ENCODE measurements at regions not wholly inside any gene's neighbourhood (a gene's known extent, or its start where the extent isn't known, plus 50 kb on each side); places are given as distances from the start of the nearest gene placed in this dataset.

DNA sequence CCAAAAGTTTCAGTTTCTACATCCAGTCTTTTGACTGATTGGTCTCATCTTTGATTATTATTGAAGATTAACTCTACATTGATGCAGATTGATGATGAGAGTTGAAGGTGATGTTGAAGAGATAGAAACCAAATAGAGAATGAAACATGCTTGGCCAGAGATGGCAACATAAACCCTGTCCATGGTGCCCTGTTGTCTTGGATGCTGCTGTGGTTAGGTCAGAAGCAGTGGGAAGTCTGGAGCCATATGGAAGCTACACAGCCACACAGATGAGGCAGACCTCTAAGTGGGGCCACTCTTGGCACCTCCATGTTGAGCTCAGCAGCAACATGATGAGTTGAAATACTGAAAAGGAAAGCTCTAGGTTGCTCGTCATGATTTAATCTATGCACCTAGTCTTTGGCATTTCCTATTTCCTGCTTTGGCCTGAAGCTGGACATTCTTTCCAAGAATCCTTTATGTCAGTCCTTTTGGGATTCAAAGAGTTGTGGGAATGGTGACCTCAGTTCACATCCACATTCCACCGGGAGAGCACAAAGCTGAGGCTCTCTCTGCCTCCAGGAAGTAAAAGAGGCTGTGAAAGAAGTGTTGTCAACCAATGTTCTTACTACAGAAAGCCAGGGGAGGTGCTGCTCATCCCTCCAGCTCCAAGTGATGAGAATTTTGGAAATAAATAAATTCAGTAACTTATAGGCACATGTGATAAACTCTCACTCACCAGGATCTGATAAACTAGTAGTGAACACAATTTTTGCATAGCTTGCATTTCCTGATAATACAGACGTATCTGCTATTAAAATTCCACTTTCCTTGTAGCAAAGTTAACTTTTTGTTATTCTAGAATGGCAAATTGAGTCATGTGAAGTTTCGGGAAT is 127.7 kb upstream of the MAF start:
- DNase-seq, result no peak

DNA sequence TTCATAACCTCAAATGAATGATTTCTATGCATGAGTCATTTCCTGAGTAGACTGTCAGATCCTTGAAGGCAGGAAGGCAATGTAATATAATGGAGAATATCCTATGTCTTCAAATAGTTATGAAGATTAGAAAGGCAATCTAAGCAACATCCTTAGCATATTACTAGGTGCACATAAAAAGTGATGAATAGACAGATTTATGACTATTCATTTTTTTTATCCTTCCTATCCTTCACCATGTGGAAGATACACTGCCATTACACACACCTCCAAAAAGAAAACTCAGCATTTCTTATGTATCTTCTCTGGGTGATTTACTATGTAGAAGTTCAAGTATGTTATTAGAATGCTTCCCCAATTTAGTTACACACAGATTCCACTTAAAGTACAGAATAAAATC is 126.4 kb upstream of the MAF start:
- no peak for DNase-seq

DNA sequence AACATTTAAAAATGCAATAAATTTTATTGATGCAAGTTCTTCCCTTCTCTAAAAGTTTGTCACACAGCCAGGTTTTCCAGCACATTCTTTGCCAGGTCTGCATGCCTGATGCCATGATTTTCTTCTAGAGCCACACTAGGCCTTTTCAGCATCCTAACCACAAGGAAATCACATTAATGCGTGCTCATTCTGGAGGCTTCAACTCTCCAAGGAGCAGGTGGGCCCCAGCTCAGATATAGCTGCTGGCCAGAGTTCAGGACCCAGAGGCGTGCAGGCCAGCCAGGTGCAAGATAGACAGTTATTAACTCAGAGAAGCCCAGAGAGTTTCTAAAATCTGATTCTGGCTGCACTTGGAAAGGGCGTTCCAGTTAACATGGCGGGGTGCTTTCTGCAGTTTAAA is 124.5 kb upstream of the MAF start:
- DNase-seq, result no peak

DNA sequence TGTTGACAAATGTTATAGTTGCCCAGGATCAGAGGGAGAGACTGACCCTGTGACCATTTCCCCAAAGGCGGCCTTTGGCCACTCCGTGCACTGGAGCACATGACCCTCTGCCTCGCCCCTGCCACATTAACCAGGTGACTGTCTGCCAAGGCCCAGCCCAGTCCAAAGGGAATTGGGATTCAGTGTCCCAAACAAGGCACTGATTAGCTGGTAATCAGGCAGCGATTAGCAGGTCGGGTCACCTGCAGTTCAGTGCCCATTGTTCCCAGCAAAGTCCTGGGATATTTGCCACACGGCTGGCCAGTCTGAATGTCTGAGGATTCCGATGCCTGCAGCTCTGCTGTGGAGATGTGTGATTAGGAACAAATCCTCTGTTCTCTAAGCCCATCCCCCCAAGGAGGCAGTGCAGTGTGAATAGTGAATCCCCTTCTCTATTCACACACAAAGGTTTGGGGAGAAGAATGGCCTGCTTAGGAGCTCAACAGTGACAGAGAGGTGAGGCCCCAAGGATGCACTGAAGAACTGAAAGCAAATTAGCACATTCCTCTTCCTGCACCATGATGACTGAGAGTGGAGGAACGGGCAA is 123.1 kb upstream of the MAF start:
- no peak for DNase-seq

DNA sequence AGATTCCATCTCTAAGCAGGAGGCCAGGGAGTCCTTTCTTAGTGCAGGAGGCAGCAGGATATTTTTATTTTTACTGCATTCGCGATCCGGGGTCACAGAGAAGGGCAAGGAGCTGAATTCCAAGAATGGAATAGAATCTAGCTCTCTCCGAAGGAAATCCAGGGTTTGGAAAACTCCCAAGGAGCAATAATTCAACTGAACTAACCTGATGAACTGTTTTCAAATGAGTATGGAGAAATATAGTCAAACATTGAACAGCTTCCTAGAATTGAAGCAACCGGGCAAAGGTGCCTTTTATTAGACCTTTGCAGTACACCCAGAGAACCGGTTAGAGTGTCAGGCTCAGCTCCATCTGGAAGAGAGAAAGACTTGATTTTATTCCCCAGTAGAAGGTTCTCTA is 120.7 kb upstream of the MAF start:
- DNase-seq, result peak; percentile 19

DNA sequence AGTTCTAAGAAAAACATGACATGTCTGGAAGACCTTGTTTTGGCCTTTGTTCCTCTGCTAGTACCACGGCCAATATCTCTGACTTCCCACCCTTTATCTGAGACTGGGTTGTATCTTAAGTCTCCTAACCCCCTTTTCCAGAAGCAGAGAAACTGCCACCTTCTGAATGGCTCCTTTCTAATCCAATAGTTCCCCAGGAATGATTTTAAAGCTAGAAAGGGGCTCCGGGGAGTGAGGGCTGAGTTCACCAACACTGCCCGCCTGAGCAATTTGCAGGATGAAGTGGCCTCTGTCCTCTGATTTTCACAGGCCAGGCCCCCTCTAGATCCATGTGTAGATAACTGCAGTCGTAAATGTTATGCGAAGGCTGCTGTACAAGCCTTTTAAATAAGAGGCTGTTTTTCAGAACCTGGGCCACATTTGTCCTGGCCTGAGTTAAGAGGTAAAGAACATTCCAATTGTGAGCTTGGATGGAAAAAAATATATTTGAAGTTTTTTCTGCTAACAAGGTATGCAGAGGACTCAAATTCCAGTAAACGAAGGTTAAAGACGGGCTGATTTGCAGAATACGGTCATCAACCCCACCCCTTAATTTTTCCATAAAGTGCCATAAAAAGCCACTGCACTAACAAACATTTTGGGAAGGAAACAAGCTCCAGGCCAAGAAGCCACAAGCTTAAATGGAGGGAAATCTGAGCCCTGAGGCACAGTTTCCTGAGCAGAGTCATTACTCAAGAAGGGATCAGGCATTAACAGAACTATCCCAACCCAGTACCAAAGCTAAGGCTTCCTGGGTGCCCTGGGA is 117.0 kb upstream of the MAF start:
- DNase-seq, result no peak

DNA sequence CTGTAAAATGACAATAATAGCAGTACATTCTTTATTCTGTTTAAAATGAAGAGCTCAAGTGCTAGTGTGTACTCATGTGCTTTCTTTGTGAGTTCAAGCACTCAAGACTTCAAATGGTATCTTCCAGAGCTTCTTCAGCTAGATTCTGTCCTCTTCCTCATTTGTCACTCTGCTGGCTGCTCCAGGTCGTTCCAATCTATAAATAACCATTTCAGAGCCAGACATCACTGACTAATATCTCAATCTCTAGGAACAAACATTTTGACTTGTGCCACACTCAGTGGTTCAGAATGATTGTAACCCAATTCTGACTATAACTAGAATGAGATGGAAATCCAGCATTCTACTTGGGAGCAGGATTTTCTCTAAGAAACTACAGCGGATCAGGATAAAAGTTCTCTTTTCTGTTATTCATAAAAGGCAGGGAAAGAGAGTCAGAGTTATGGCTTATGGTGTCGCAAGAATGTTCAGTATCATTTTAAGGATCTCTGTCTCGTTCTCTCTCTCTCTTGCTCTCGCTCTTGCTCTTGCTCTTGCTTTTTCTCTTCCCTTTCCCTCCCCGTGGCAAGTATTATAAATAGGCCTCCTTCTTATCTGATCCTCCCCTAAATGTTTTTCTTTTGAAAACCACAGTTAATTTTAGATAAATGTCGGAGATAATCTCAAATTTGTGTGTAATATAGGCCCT is 116.3 kb upstream of the MAF start:
- no peak for DNase-seq

DNA sequence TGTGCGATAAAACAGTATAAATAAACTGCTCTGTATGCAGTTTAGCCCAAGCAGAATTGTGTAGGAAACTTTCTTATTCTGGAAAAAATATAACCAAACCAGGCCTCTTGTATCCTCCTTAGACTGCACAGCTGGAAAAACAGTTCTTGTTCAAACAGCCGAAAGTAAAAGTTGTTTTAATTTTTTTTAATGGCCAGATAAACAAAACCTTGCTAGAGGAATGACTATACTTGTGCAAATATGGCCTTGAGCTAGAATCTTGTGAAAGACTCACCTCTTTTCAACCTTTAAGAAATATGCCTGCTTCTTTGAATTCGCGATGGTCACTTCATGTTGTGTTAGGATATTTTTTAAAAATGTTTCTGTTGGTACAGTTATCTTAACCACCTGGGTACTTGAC is 114.5 kb upstream of the MAF start:
- no peak for DNase-seq

DNA sequence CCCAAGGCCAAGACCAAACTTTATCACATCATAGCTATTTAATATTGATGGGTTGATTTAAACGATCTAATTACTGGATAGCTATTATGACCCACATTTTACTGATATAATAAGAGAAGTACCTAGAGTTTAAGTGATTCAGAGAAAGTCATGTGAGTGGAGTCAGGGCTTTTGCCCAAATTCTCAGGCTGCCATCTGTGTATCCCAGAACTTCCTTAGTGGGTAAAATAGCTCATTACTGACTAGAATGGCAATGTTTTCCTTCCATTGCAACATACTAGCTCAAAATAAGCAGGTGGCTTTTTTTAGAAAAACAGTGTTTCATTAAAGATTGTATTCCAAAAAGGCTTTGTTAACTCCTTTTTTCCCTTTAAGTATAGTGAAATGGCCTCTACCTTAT is 113.9 kb upstream of the MAF start:
- no peak for DNase-seq

DNA sequence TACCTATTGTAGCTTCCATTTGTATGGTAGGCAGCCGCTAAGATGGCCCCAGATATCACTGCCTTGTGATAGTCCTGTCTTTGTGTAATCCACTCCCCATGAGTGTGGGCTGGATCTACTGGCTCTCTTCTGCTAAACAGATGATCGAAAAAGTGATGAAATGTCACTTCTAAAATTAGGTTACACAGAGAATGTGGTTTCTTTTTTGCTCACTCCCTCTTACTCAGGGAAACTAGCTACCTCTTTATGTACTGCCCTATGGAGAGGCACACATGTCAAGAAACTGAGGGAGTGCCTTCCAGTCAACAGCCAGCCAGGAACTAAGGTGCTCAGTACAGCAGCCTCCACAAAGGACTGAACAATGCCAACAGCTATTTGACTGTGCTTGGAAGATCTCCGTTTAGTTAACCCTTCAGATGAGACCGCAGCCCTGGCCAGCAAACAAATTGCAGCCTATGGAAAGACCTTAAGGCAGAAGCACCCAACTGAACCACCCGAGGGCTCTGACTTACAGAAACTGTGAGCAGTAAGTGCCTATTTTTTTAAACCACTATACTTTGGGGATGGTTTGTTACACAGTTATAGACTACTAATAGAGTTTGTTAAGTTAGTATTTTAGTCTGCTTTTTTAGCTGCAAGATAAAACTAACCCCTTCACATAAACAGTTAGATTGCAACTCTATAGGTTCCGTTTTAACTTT is 113.2 kb upstream of the MAF start:
- no peak for DNase-seq

DNA sequence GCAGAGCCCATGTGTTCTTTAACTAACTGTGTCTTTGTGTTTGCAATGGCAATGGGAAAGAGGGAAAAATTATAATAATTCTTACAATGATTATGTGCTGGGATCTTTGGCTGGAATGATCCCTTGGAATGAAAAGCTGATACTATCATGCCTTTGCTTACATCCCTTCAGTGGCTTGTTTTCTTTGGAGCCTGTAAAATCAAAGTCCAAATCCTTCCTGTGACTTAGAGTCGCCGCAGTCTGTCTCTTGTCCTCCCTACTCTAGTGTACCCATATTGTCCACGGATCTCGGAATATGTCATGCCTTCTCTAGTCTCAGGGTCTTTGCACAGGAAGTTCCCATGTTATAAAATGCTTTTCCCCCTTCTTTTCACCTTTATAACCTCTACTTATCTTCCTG is 111.7 kb upstream of the MAF start:
- no peak for DNase-seq

DNA sequence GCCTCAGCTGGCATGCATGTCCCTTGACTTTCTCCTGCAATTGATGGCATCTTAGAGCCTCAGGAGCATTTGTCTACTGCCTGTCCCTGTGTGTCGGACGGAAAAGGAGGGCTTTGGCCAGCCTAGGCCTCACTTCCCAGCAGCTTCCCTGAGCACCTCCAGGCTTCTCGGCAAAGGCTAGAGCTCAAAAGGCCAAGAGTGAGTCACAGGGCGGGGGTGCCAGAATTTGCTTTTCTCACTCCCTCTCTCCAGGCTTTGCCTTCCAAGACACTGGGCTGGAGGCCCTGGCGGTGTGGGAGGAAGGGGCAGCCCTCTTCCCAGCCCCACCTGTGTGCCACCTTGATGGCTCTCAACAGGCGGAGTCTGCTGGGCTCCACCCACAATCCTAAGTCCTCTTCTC is 107.3 kb upstream of the MAF start:
- DNase-seq, result peak; percentile 5

DNA sequence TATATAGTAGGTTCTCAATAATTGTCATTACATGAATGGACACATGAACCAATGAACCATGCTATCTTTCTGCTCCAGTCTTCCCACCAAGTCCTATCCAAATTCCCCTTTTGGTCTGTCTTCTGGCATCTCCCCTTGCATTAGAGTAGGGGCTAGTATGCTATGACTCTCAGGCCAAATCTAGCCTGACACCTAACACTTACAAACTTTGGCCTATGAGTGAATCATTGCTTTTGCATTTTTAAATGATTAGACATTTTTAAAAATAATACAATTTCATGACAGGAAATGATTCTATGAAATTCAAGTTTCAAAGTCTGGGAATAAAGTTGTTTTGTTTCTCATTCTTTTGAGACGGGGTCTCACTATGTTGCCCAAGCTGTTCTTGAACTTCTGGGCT is 102.5 kb upstream of the MAF start:
- DNase-seq, result peak; percentile 2

DNA sequence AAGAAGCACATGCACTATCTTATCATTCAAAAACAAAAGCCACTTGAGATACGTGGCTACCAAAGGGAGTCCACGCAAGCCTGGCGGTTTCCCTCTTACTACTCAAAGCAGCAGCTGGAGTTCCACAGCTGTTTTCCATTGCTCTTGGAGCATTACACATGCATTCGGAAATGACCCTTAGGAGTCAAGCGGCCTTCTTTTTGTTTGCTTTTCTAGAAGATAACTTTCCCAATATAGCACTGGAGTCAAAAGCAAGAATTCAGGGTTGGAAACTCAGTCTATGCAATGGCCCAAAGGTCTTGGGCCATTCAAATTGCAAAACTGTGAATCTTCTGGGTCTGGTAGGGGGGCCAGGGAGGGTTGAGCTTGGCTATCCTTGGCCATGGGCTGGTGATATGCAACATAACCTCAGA is 97.8 kb upstream of the MAF start:
- DNase-seq, result peak; percentile 28

DNA sequence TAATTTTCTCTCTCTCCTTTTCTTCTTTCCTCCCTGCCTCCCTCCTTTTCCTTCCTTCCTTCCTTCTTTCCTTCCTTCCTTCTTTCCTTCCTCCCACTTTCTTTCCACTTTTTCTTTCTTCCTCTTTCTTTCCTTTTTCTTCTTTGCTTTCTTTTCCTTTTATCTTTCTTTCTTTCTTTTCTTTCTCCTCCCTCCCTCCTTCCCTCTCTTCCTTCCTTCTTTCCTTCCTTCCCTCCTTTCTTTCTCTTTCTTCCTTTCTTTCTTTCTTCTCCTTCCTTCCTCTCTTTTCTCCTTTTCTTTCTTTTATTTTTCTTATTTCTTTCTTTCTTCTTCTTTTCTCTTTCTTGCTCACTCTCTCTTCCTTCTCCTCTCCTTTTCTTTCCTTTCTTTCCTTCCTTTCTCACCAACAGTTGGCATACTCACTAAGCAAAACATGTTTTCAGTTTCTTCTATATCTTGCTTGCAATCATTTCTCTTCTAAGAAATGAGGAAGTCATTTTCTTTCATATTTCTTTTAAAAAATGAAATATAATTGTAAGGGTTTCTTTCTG is 97.1 kb upstream of the MAF start:
- DNase-seq, result no peak

DNA sequence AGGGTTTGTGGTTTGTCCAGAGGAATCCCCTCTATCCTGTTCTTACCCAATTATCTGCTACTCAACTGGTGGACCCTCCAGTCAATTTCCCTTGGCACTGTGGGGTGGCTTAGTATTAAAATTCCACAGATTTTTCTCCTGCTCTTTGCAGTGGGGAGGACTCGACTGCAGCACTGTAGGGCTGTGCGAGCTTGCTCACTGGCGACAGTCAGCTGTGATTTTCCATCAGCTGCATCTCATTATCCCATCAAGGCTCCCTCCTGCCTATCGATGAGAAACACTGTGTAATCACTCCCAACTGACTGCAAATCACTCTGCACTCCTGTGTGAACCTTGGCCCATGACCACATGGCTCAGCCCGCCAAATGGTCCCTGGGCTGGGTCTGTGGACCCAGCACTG is 90.5 kb upstream of the MAF start:
- peak; percentile 15 for DNase-seq

DNA sequence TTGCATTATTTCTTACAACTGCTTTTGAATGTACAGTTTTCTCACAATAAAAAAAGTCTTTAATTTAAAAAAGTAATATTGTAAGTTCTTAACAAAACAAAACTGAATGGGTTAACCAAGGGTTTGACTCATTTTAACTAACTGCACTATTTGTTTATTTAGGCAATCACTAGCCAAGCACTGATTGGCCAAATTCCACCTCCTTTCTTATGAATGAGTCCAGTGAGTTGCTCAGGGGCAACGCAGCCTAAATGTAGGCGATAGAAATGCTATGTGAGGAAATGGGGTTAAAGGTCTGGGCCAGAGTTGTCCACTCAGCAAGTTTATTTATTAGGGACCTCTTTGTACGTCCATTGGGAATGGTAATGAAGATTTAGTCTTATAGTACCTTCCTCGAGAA is 89.6 kb upstream of the MAF start:
- DNase-seq, result no peak

DNA sequence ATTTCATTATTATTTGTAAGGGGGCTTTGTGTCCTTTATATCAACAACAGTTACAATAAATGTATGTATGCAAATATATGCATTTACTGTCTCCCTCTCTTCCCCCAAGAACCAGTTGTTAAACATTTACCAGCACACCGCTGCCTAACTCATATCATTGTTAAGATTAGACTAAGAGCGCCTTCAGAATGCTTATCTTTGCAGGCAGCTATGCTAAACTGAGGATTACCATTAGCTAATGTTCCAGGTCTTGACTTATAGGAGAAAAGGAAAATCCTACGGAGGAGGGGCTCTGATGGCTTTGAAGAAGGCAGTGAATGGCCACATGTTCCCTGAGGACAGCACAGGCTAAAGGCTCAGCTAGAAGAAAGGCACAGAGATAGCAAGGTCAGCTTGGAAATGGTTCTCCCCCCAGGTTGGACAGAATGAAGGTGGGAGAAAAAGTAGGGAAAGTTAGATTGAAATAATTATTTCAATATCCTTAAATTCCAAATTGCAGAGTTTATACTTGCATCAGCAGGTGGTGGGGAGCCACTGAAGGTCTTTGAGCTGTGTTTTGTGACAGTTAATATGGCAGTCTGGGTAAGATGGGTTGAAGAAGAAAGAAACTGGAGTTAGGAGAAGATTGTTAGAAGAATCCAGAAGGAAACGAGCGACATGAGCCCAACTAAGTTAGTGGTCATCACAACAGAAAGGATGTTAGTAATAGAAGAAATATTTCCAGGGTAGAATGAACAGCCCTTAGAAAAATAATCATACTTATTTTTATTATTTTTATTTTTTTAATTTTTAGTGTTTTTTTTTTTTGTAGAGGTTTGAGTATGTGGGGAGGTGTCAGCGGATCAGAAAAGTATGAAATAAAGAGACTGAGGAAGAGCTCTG is 87.0 kb upstream of the MAF start:
- no peak for DNase-seq

DNA sequence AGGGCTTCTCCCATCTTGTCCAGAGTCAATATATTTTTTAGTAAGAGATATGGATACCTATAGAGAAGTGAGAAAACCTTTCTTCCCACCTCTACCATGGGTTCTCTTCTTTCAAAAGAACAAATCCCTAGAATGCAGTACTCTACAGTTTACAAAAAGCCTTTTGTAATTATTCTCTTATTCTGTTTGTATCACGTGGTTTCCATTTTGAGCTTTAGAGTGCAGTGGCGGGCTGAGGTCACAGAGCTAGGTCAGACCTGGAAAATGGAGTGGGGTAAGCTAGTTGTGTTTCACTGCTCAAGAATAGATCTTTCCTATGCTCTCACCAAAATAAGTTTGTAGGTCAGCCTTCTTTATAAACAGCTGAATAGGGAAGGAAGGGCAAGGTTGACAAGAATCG is 85.3 kb upstream of the MAF start:
- DNase-seq, result no peak

DNA sequence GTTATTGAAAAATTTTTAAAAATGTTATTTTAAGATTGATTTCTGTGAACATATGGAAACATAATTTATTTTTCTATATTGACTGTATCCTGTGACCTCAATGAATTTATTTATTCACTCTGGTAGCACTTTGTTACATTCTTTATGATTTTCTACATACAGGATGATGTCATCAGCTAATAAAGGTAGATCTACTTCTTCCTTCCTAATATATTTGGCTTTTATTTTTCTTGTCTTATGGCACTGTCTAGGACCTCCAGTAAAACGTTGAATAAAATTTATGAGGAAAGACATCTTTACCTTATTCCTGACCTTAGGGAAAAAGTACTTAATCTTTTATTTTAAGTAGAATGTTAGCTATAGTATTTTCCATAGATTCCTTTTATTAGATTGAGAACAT is 78.8 kb upstream of the MAF start:
- no peak for DNase-seq

DNA sequence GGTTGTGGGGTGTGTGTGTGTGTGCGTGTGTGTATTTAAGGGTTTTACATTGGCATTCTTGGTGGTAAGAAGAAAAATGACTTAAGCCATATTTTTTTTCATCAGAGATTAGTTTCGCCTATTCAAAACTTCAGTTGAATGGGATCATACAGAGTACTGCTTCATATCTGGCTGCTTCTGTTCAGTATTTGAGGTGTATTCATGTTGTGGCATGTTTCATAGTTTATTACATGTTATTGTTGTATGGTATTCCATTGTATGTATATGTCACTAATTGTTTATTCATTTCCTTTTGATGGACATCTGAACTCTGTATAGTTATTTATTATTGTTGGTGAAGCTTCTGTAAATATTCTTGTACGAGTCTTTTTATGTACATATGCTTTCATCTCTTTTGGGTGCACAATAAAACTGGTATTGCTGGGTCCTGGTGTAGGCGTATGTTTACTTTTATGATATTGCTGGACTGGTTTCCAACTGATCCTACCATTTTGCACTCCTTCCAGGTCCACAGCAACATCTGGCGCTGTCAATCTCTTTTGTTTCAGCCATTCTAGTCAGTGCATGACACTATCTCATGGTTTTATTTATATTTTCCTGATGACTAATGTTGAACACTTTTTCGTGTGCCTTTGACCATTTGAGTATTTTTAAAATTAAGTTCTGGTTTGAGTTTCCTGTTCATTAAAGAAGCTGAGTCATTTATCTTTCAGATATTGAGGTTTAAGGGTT is 77.4 kb upstream of the MAF start:
- no peak for DNase-seq
